ENCODE measurements at regions not wholly inside any gene's neighbourhood (a gene's known extent, or its start where the extent isn't known, plus 50 kb on each side); places are given as distances from the start of the nearest gene placed in this dataset.
"Not testable (repeated sequence)": the region's sequence is repeated elsewhere in the genome, so short reads cannot be mapped to it uniquely, and the experiment has no call there.

- DNase-seq = peak in 1 of 3 experiments; percentile 7
These were observed 212.2 kb upstream of the PRR16 start for GRCh38 chr5:120251898-120252297.

DNA sequence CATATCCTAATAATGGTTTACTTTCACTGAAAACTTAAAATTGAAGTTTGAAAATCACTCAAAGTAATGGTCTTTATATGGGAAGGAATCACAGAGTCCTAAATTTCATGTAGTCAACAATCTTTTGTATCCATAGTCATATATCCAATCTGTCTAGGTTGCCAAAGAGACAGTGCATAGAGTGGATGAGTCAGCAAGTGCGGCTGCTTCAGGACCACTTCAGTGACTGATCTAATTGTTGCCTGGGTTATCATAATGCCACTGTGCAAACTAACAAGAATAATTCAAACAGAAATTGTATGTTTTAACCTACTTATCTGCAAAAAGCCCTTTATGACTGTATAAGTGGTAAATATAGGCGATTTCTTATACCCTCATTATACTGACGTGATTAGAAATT lies 211.3 kb upstream of the PRR16 start:
- DNase-seq = peak; percentile 41 to 88 (median 55)

DNA sequence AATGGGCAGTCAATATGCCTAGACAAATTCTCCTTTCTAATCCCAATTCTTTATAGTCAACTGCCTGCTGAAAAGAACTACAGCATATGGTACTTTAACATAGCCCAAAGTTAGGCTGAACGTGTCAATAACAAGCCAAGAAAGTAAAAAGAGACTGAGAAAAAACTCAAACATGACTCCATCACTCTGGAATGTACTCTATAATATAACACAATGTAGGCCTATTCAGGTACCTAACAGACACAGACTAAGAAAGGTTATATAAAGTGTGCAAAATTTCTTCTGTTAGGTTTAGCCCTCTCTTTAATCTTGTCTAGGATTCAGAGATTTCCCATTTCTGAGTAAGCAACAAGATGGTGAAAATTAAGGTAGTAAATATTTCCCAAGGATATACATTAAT lies 209.7 kb upstream of the PRR16 start:
- DNase-seq = peak in 1 of 3 experiments; percentile 3

DNA sequence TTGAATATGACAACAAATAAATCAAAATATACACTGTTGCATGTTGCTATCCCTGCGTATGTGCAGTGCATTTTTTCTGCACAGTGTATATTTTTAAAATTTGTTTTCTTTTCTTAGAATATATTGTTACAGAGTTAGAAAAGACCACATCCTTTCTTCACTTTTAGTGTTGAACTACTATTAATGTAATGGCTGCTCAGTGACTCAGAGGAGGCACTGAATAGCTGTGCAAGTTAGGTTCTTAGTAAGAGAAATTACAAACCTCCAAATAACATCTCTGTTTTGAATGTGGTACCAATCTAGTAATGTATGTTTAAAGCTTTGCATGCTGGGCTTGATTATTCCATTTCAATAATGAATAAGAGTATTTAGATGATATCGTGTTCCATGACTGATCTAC lies 208.9 kb upstream of the PRR16 start:
- peak in 1 of 3 experiments; percentile 14 for DNase-seq

- no peak for DNase-seq
These were observed 207.7 kb upstream of the PRR16 start for GRCh38 chr5:120256376-120256775.

DNA sequence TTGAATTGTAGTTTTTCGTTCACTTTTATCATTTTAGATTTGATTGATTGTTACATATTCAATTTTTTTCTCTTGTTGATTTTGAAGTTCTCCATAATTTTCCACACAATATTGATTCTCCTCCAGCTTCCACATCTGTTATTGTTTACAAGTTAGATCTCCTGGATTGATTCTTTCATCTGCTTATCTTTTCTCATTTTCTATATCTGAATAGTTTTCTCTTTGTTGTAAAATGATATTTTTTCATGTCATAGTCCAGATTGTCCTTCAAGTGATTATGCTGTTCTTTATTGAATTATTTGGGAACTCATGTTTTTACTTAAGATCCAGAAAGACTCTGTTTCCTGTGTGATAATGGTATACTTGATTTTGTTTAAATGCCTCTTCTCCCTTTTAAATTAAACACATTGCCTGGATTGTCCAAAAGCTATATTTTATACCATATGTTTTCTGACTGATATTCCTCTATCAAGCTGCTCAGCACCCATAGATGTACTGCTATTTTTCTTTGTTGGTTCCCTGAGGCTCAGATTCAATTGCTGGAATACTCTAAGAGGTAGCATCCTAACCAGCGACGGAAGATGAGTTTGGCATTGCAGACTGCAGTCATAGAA lies 206.6 kb upstream of the PRR16 start:
- no peak for DNase-seq

DNA sequence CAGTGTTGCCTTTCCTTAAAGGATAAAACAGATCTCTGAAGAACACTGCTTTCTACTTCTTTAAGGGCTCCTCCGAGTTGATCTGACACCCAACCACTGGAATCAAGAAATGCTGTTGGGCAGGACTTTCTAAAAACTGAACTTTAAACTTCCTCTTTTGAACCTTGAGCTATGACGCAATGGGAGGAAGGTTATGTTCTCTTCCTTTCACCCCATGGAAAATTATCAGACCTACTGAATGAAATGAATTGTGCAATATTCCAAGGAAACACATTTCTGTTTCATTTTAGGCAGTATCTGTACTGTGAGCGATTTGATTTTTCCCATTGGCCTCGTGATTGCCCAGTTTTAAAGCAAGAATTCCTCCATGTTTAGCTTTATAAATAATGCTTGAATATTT lies 206.0 kb upstream of the PRR16 start:
- no peak for DNase-seq

GRCh38 chr5:120260651-120261050 lies 203.4 kb upstream of the PRR16 start:
- DNase-seq = no peak

DNA sequence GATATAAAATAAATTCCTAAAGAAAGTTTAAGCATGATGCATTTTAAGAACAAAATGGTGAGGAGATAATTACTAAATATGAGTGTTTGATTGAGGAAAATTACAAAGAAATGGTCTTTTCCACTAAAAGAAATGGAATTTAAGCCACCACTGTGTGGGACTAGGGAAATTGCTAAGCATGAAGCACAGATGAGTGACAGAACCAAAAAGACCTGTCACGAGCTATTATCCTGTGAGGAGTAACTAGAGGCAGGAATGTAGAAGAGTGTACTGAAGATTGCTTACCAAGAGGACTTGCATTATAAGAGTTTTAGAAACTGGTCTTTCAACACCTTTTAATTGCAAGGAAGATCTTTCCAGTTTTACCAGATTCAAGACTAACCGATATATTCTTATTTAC lies 193.6 kb upstream of the PRR16 start:
- DNase-seq = no peak

DNA sequence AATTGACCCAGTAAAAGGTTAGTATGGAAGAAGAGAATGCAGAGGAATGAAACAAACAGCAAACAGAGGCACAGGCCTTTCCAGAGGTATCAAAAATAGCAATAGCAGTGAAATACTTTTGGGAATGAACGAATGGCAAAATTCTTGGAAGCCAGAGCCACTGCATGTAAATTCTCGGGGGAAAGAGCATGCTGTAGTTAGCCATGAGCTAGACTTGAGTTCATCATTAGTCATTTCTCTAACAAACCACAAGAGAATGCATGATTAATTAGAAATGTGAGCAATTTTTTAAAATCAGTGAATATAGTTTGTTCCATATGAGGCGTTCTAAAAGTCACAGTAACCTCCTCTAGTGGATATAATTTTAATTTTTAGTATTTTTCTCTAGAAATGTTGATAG lies 170.3 kb upstream of the PRR16 start:
- DNase-seq = no peak

DNA sequence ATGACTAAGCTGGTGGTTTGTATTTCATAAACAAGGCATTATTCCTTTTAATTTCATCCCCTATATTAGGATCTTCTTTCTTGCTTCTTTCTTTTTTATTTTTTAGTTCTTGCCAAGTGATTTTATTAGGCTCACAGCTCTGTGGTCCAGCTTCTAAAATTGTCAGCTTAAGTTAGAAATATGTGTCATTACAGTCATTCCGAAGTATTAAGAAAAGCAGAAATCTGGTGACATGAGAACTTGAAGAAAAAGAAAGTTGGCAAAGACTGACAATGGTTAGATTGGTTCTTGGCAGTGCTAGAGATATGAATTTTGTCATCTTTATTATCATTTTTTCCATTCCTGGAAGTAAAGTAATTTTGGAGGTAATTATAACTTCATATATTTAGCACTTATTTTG lies 166.5 kb upstream of the PRR16 start:
- no peak for DNase-seq

DNA sequence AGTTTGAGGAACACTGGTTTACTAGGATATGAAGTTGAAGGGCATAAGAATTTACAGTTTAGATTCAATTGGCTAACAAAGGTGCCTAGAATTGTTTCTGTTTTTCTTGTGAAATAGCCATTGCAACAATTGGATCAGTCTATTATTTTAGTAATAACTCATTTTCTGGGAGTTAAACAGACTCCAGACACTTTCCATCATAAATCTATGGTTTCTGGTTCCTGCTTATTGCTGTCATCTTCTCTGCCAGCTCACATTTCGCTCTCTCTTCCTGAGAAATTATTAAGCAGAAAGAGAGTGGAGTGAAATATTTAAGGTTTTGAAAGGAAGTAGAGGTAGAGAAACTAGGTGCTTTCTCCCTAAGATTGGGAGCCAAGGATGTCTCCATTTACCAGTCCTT lies 165.1 kb upstream of the PRR16 start:
- DNase-seq = no peak

DNA sequence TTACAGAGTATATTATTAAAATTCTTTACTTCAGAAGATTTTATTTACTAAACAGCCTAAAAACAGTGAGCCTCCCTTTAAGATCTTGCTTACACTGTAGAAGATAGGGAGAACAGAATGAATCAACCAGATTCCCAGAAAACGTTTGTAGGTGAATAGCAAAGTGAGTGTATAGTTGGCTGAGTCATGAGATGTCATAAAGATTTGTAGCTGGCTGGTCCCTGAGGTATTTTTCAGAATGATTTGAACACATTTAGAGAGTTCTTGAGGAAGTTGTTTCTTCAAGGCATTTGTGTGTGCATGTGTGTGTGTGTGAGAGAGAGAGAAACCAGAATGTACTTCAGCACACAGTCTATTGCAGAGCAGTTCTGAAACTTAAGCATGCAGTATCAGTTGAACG lies 159.4 kb upstream of the PRR16 start:
- DNase-seq = no peak

DNA sequence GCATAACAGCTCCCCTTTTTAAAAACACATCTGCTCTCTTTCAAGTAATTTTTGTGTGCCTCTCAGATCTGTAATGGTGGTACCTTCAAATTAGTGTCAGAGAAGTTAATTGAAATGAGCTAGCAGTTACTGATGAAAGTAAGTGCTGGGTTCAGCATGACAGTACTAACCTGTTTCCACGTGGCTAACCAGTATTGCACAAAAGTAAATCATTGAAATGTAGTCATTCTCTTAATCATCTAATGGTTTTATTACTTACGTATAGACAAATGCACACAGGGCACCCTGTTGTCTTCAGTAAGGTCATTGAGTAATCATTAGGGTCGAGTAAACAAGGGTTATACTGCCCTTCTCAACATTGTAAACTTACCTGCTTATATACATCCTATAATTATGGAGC lies 157.8 kb upstream of the PRR16 start:
- peak in 1 of 3 experiments; percentile 43 for DNase-seq

GRCh38 chr5:120314191-120314590 lies 149.9 kb upstream of the PRR16 start:
- DNase-seq = no peak

DNA sequence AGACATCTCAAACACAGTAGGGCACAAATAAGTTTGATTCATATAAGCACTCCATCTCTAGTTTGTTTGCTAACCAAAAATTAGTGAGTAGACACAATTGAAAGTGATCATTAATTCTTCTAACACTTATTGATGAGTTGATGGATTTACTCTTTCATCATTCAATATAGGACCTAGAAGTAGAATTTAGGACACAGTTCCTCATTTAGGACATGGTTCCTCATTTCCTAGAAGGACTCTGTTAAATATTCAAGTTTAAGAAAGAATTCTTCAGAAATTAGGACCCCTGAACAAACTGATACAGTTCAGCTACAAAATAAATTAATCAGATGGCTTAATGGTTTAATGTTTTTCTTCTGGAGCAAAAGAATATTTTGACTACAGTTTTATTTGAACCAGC lies 143.5 kb upstream of the PRR16 start:
- no peak for DNase-seq

DNA sequence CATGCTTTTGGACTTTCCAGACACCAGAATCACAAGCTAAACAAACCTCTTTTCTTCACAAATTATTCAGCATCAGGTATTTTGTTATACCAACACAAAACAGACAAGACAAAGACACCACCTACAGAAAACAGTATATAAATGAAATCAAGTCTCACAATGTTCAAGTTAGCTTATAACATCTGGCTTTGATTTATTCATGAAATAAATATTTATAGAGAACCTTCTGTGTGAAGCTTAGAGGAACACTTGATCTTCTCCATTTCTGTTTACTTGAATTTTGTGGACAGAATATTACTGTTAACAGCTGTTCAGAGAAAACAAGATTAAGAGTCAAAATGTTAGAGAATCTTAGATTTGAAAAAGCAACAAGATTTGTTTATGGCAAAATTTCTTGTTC lies 137.4 kb upstream of the PRR16 start:
- DNase-seq = no peak

DNA sequence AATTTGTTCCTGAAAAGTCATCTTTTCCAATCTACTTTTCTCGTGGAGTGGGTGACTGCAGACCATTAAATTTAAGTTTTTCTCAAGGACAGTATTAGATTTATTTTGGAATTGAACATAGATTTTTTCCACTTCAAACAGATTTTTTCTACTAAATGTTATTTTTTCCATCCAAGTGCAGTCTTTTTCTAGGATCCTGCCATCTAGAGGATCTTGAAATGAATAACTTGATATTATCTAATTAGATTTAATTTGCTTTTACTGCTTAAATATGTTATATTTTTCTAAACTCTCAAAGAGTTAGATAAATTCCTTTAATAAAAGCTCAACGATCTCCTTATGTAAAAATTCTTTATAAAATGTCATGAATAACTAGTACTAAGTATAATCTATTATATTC lies 136.9 kb upstream of the PRR16 start:
- DNase-seq = no peak

- DNase-seq = no peak
These were observed 135.0 kb upstream of the PRR16 start for GRCh38 chr5:120329095-120329494.

GRCh38 chr5:120330558-120330957 lies 133.5 kb upstream of the PRR16 start:
- no peak for DNase-seq

GRCh38 chr5:120344181-120344580 lies 119.9 kb upstream of the PRR16 start:
- no peak for DNase-seq

DNA sequence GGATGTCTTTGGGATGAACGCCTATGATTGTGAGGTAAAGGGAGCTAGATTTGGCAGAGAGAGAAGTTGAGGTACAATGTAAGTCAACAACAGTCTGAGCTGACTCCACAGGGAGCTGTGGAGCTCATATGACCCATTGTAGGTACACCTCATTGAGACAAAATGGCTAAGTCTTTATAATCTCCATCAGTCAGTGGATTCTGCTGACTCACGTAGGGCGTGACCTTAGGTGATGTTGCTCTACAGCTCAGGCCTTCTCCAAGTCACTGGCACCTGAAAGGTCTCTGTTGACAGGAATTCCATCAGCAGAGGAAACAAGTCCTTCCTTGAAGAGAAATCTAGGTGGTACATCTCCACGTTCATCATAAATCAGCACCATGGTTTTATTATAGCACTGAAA lies 118.2 kb upstream of the PRR16 start:
- no peak for DNase-seq

- DNase-seq = not testable (repeated sequence)
These were observed 113.0 kb upstream of the PRR16 start for GRCh38 chr5:120351071-120351470.

DNA sequence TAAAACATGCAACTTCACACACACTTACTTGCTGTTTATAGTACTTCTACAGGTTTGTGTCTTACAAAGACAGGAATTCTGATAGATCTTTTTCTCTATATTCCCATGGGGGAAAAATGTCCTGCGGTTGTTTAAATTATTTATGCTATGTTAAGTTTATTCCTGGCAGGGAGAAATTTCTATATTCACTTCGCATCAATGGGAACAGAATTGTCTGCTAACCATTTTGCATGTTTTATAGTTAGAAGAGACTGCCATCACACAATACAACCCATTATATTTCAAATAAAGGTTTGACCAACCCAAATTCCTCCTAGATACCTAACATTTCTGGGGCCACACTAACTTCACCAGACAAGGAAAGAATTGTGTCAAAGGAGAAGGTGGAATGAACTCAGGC lies 110.0 kb upstream of the PRR16 start:
- DNase-seq = no peak

GRCh38 chr5:120358949-120359348 lies 105.2 kb upstream of the PRR16 start:
- DNase-seq = no peak

DNA sequence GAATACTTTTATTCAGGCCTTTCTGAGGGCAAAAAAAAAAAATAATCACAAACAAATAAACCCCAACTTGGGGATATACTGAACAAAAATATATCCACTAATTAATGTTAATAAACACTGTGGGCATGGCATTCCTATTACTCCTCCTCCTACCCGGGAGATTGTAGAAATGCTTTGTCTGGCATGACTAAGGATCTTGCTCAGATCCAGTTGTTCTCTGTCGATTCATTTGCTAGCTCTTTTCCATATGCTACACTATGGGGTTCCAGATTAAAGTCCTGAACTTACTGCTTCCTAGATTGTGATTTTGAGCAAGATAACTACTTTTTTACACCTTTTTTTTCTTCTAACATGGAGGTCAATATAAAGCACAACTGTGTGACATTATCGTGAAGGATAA lies 102.2 kb upstream of the PRR16 start:
- no peak for DNase-seq
